ENCODE measurements at regions not wholly inside any gene's neighbourhood (a gene's known extent, or its start where the extent isn't known, plus 50 kb on each side); places are given as distances from the start of the nearest gene placed in this dataset.

DNA sequence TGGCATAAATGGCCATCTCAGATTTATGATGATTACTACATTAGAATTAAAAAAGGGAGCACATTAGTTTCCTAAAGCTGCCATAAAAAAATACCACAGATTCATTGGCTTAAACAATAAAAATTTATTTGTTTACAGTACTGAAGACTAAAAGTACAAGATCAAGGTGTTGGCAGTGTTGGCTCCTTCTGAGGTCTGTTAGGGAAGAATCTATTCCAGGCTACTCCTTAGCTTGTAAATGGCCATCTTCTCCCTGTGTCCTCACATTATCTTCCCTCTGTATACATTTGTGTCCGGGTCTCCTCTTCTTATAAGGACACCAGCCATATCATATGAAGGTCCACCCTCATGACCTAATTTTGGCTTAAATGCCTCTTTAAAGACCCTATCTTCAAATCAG lies 341.0 kb downstream of the SLC7A11 start:
- TF ChIP-seq POLR2A (IDR thresholded peaks at IDR 0.05), result no peak
- TF ChIP-seq, protein P1, sequence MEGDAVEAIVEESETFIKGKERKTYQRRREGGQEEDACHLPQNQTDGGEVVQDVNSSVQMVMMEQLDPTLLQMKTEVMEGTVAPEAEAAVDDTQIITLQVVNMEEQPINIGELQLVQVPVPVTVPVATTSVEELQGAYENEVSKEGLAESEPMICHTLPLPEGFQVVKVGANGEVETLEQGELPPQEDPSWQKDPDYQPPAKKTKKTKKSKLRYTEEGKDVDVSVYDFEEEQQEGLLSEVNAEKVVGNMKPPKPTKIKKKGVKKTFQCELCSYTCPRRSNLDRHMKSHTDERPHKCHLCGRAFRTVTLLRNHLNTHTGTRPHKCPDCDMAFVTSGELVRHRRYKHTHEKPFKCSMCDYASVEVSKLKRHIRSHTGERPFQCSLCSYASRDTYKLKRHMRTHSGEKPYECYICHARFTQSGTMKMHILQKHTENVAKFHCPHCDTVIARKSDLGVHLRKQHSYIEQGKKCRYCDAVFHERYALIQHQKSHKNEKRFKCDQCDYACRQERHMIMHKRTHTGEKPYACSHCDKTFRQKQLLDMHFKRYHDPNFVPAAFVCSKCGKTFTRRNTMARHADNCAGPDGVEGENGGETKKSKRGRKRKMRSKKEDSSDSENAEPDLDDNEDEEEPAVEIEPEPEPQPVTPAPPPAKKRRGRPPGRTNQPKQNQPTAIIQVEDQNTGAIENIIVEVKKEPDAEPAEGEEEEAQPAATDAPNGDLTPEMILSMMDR (IDR thresholded peaks at IDR 0.05), result no peak
